A549 (cell line): ENCODE measurements at regions not wholly inside any gene's neighbourhood (a gene's known extent, or its start where the extent isn't known, plus 50 kb on each side); places are given as distances from the start of the nearest gene placed in this dataset.

Experiments
- ATAC-seq, 2 experiments: fragments of 200-7000 bp in 1 of 2; fragments of >200 bp in 1 of 2; cut with Nextera tagmentation in 1 of 2; cut with Tn5 transposase in 1 of 2; 3 replicates each; pipeline versions ENCODE4 v1.8.0 to v1.9.1; 2018 to 2020; ENCODE audit warnings: mild to moderate bottlenecking in 1 of 2, moderate library complexity in 1 of 2
- CTCF ChIA-PET: fragments of 300-600 bp; sonication (Branson Sonifier 250); formaldehyde crosslinking; extraction: SDS; loops from one replicate; lab custom pipeline; 2021; ENCODE audit warnings: antibody characterized with exemption, inconsistent platforms; lab: Yijun Ruan, JAX
- POLR2A ChIA-PET: fragments of 350-600 bp; formaldehyde crosslinking; extraction: SDS; loops from one replicate; lab custom pipeline; 2021; ENCODE audit warnings: antibody characterized with exemption, inconsistent platforms; lab: Yijun Ruan, JAX
- DNase-seq, 2 experiments: peaks; one replicate each; pipeline versions ENCODE4 v3.0.0 to v3.0.0-alpha.2; 2011 to 2016; ENCODE audit warnings: low read depth in 1 of 2, low spot score in 1 of 2
- FAIRE-seq: peaks from 2 replicates; lab custom pipeline; 2011; peaks lifted over from hg19 to GRCh38; lab: Jason Lieb, UNC
- H3K27ac ChIP-seq, 2 experiments: fragments of >200 bp; sonication (Bioruptor Twin); formaldehyde crosslinking; 3 replicates each; pipeline ENCODE4 v1.5.1; 2016 to 2017
- H3K4me1 ChIP-seq: fragments of >200 bp; sonication (Bioruptor Twin); formaldehyde crosslinking; 3 replicates; pipeline ENCODE4 v1.6.1; 2016
- H3K4me2 ChIP-seq: fragments of >200 bp; sonication (Bioruptor Twin); formaldehyde crosslinking; 3 replicates; pipeline ENCODE4 v1.6.1; 2016
- H3K4me3 ChIP-seq: fragments of >200 bp; sonication (Bioruptor Twin); formaldehyde crosslinking; 3 replicates; pipeline ENCODE4 v1.5.1; 2016
- H3K9me3 ChIP-seq: fragments of >200 bp; sonication (Bioruptor Twin); formaldehyde crosslinking; 3 replicates; pipeline ENCODE4 v1.6.1; 2016
- CHD2 ChIP-seq: fragments of 150-350 bp; IDR thresholded peaks from 2 replicates; pipeline ENCODE4 v1.6.1; 2014; ENCODE audit warnings: low read length; ENCODE audit not compliant: partially characterized antibody
- EP300 ChIP-seq, 2 experiments: fragments of >200 bp; sonication (Bioruptor Twin); formaldehyde crosslinking; IDR thresholded peaks; 2 replicates in 1 of 2; 3 replicates in 1 of 2; pipeline ENCODE4 v1.6.1; 2016 to 2017
- FOSB ChIP-seq: fragments of 250-450 bp; sonication (Bioruptor Pico); IDR thresholded peaks from 2 replicates; pipeline ENCODE4 v1.5.0; 2020; ENCODE audit warnings: mild to moderate bottlenecking, moderate library complexity
- HOXA7 ChIP-seq: fragments of 250-450 bp; sonication (Bioruptor Pico); IDR thresholded peaks from 2 replicates; pipeline ENCODE4 v1.5.0; 2020; ENCODE audit warnings: mild to moderate bottlenecking, moderate library complexity
- HOXB13 ChIP-seq: fragments of 250-450 bp; sonication (Bioruptor Pico); IDR thresholded peaks from 2 replicates; pipeline ENCODE4 v1.5.0; 2020; ENCODE audit warnings: low read depth, mild to moderate bottlenecking, moderate library complexity
- HOXB5 ChIP-seq: fragments of 250-450 bp; sonication (Bioruptor Pico); IDR thresholded peaks from 2 replicates; pipeline ENCODE4 v1.5.0; 2020; ENCODE audit warnings: mild to moderate bottlenecking, moderate library complexity
- JUN ChIP-seq, 2 experiments: fragments of >200 bp; sonication (Bioruptor Twin); formaldehyde crosslinking; IDR thresholded peaks; 2 replicates in 1 of 2; 3 replicates in 1 of 2; pipeline ENCODE4 v1.6.1; 2016 to 2017
- MAZ ChIP-seq: fragments of 150-350 bp; IDR thresholded peaks from 2 replicates; pipeline ENCODE4 v1.6.1; 2014; ENCODE audit warnings: antibody characterized with exemption, low read depth, low read length, borderline replicate concordance
- MYC ChIP-seq: IDR thresholded peaks from 2 replicates; pipeline ENCODE4 v1.6.1; 2012; ENCODE audit warnings: mild to moderate bottlenecking, inconsistent platforms, low read length, improper control_type of control experiment, borderline replicate concordance
- NPAS2 ChIP-seq: fragments of 250-450 bp; sonication (Bioruptor Pico); IDR thresholded peaks from 2 replicates; pipeline ENCODE4 v1.8.0; 2022; ENCODE audit warnings: mild to moderate bottlenecking, moderate library complexity, borderline replicate concordance
- PHF8 ChIP-seq: fragments of 200-600 bp; sonication (generic); IDR thresholded peaks from 2 replicates; pipeline ENCODE4 v1.6.1; 2016; ENCODE audit warnings: low read depth, mild to moderate bottlenecking, antibody characterized with exemption, moderate library complexity, borderline replicate concordance
- POLR2A ChIP-seq: IDR thresholded peaks from 2 replicates; pipeline ENCODE4 v1.6.1; 2012; ENCODE audit warnings: mild to moderate bottlenecking, low read length
- RAD21 ChIP-seq, 2 experiments: fragments of >200 bp in 1 of 2; sonication (Bioruptor Twin) in 1 of 2; formaldehyde crosslinking in 1 of 2; IDR thresholded peaks in 1 of 2; conservative IDR thresholded peaks in 1 of 2; 2 replicates in 1 of 2; 3 replicates in 1 of 2; pipeline ENCODE4 v1.6.1; 2012 to 2018; ENCODE audit warnings: inconsistent platforms in 1 of 2
- RCOR1 ChIP-seq: fragments of 150-350 bp; IDR thresholded peaks from 2 replicates; pipeline ENCODE4 v1.6.1; 2014; ENCODE audit warnings: antibody characterized with exemption, low read length, low read depth
- REST ChIP-seq: fragments of 200-600 bp; sonication (generic); IDR thresholded peaks from 2 replicates; pipeline ENCODE4 v1.6.1; 2016; ENCODE audit warnings: antibody characterized with exemption, mild to moderate bottlenecking, moderate library complexity
- TP53 ChIP-seq: fragments of 250-450 bp; sonication (Bioruptor Pico); IDR thresholded peaks from 2 replicates; pipeline ENCODE4 v1.5.0; 2021; ENCODE audit warnings: mild to moderate bottlenecking, moderate library complexity
- ZC3H11A ChIP-seq: fragments of 450-650 bp; IDR thresholded peaks from 2 replicates; pipeline ENCODE4 v1.6.1; 2014; ENCODE audit warnings: antibody characterized with exemption, mild to moderate bottlenecking
- ZNF302 ChIP-seq: fragments of 250-450 bp; sonication (Bioruptor Pico); IDR thresholded peaks from 2 replicates; pipeline ENCODE4 v1.9.0; 2021; ENCODE audit warnings: inconsistent platforms, mild to moderate bottlenecking, moderate library complexity
- WGBS: methylation state at CpG from one replicate; pipeline ENCODE4 v1.1.6; 2017; ENCODE audit errors: missing lambda C conversion rate; 5-methylcytosine and 5-hydroxymethylcytosine counted together
- TF ChIP-seq, protein P1 (sequence below): fragments of >200 bp; sonication (Bioruptor Twin); formaldehyde crosslinking; IDR thresholded peaks from 3 replicates; pipeline ENCODE4 v1.6.1; 2016
- TF ChIP-seq, protein P2 (sequence below): fragments of 250-450 bp; sonication (Bioruptor Pico); IDR thresholded peaks from 2 replicates; pipeline ENCODE4 v1.5.0; 2020; ENCODE audit warnings: low read depth, mild to moderate bottlenecking, moderate library complexity

DNA sequence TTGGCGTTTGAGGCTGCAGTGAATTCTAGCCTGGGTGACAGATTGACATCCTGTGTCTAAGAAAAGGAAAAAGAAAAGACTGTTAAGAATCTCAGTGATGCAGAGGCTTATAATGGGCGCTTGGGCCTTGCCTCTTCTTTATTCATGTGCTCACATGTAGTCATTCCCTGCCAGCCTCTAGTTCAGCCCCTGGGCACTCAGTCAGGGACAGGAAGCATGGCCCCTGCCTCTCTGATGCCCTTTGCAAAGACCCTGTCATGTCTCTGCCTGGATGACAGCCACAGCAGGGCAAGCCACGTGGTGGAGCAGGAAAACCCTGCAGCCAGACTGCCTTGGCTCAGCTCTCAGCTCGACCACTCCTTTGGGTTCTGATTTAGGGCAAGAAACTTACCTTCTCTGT lies 368.9 kb downstream of the RPS24 start:
- FAIRE-seq (no peak), DNase-seq (no peak), ATAC-seq (no peak)
- TF ChIP-seq MYC (no peak), CHD2 (no peak), POLR2A (no peak), FOSB (CRISPR knock-in tag) (no peak), JUN (IDR thresholded peaks at IDR 0.05) (no peak), HOXA7 (CRISPR knock-in tag) (no peak), TP53 (CRISPR knock-in tag) (no peak), PHF8 (no peak), RCOR1 (no peak)
- TF ChIP-seq, protein P1, sequence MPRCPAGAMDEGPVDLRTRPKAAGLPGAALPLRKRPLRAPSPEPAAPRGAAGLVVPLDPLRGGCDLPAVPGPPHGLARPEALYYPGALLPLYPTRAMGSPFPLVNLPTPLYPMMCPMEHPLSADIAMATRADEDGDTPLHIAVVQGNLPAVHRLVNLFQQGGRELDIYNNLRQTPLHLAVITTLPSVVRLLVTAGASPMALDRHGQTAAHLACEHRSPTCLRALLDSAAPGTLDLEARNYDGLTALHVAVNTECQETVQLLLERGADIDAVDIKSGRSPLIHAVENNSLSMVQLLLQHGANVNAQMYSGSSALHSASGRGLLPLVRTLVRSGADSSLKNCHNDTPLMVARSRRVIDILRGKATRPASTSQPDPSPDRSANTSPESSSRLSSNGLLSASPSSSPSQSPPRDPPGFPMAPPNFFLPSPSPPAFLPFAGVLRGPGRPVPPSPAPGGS: no peak
- Histone ChIP-seq H3K27ac (no peak overlapping the region), H3K4me2 (no peak overlapping the region), H3K4me3 (no peak overlapping the region), H3K4me1 (peaks cover 14% of the 10 kb centered on the region; the same call in 2 of the 3 replicates), H3K9me3 (no peaks in the 10 kb centered on the region)
- ChIA-PET CTCF (interaction anchor here (1.6 kb wide), 2 partner anchors 34 to 255 kb away, joined by 3 to 5 read pairs; no protein-coding TSS in a partner anchor), POLR2A (no interaction called here)
- WGBS: 40% methylated on average over 4 of the region's 4 CpGs

- DNase-seq (no peak), FAIRE-seq (no peak), ATAC-seq (no peak)
- Histone ChIP-seq H3K9me3 (no peaks in the 10 kb centered on the region), H3K27ac (no peak overlapping the region), H3K4me2 (no peak overlapping the region), H3K4me3 (no peak overlapping the region), H3K4me1 (peaks cover 14% of the 10 kb centered on the region; the same call in 2 of the 3 replicates)
- 75% methylated on average over 6 of the region's 6 CpGs for WGBS
- ChIA-PET CTCF (no interaction called here), POLR2A (no interaction called here)
- TF ChIP-seq REST (no peak), HOXB5 (CRISPR knock-in tag) (no peak), TP53 (CRISPR knock-in tag) (no peak), EP300 (IDR thresholded peaks at IDR 0.05) (no peak), MAZ (no peak), HOXB13 (CRISPR knock-in tag) (no peak)
- TF ChIP-seq, protein P2, sequence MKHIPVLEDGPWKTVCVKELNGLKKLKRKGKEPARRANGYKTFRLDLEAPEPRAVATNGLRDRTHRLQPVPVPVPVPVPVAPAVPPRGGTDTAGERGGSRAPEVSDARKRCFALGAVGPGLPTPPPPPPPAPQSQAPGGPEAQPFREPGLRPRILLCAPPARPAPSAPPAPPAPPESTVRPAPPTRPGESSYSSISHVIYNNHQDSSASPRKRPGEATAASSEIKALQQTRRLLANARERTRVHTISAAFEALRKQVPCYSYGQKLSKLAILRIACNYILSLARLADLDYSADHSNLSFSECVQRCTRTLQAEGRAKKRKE (CRISPR knock-in tag): no peak
Measured at GRCh38 chr10:78403781-78404180, 370.1 kb downstream of the RPS24 start.

DNA sequence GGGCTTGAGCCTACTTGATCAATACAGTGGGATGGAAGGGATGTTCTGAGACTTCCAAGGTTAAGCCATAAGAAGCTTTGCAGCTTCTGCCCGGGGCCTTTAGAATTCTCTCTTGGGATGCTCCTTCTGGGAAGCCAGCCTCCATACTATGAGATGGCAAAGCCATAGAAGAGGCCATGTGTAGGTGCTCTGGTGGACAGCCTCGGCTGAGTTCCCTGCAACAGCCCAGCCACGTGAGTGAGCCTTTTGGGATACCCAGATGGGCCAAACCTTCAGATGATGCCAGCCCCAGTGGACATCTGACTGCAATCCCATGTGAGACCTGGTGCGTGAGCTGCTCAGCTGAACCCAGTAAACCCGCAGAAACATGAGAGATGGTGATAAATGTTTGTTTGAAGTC lies 370.6 kb downstream of the RPS24 start:
- ChIA-PET CTCF (no interaction called here), POLR2A (no interaction called here)
- Histone ChIP-seq H3K9me3 (no peaks in the 10 kb centered on the region), H3K4me3 (no peak overlapping the region), H3K4me2 (no peak overlapping the region), H3K4me1 (peaks cover 14% of the 10 kb centered on the region; the same call in 2 of the 3 replicates), H3K27ac (no peak overlapping the region)
- TF ChIP-seq ZC3H11A: no peak
- no peak for TF ChIP-seq NPAS2 (CRISPR knock-in tag)
- no peak for TF ChIP-seq ZNF302 (CRISPR knock-in tag)
- TF ChIP-seq HOXB5 (CRISPR knock-in tag): no peak
- no peak for TF ChIP-seq RAD21 (conservative IDR thresholded peaks at IDR 0.05 in 1 of 2, IDR thresholded peaks at IDR 0.05 in 1 of 2)
- ATAC-seq (no peak), DNase-seq (no peak), FAIRE-seq (no peak)
- 54% methylated on average over 5 of the region's 5 CpGs for WGBS
